Mucosa of descending colon (tissue), 3 donors: ENCODE measurements at regions not wholly inside any gene's neighbourhood (a gene's known extent, or its start where the extent isn't known, plus 50 kb on each side); places are given as distances from the start of the nearest gene placed in this dataset.

Experiments used
- ATAC-seq: fragments of 200-7000 bp; cut with Tn5 transposase; one replicate; pipeline ENCODE4 v1.9.1; 2020; ENCODE audit warnings: mild to moderate bottlenecking, moderate library complexity
- DNase-seq, 3 donors: peaks; one replicate each; pipeline ENCODE4 v3.0.0-alpha.2; 2020
- H3K36me3 ChIP-seq: fragments of 200-600 bp; one replicate; pipeline ENCODE4 v1.8.0; 2021; ENCODE audit warnings: low read depth, mild to moderate bottlenecking
- H3K4me1 ChIP-seq: fragments of 200-600 bp; one replicate; pipeline ENCODE4 v1.8.0; 2021; ENCODE audit warnings: low read depth, mild to moderate bottlenecking
- H3K4me3 ChIP-seq: fragments of 200-600 bp; one replicate; pipeline ENCODE4 v1.8.0; 2021; ENCODE audit warnings: mild to moderate bottlenecking
- H3K9me3 ChIP-seq: fragments of 200-600 bp; one replicate; pipeline ENCODE4 v1.8.0; 2021; ENCODE audit warnings: mild to moderate bottlenecking
- intact Hi-C, 2 donors: fragments of 100-400 bp; cut with DNase I in 1 of 2; cut with micrococcal nuclease in 1 of 2; formaldehyde crosslinking; loops; one replicate each; pipeline versions ENCODE4 v1.11.0 to v1.11.1; 2022; cut with DNase I, micrococcal nuclease
- TF ChIP-seq, protein P1 (sequence below): fragments of 200-600 bp; IDR thresholded peaks from one replicate; pipeline ENCODE4 v1.8.0; 2022; ENCODE audit warnings: antibody characterized with exemption, mild to moderate bottlenecking
- donor health status: DM: no; HTN: no; CAD: no; lungs with moderate emphysema.
- donor health status: DM: no; HTN: no; CAD: no.
- donor health status: DM: no; HTN: yes; CAD: no.

- TF ChIP-seq, protein P1, sequence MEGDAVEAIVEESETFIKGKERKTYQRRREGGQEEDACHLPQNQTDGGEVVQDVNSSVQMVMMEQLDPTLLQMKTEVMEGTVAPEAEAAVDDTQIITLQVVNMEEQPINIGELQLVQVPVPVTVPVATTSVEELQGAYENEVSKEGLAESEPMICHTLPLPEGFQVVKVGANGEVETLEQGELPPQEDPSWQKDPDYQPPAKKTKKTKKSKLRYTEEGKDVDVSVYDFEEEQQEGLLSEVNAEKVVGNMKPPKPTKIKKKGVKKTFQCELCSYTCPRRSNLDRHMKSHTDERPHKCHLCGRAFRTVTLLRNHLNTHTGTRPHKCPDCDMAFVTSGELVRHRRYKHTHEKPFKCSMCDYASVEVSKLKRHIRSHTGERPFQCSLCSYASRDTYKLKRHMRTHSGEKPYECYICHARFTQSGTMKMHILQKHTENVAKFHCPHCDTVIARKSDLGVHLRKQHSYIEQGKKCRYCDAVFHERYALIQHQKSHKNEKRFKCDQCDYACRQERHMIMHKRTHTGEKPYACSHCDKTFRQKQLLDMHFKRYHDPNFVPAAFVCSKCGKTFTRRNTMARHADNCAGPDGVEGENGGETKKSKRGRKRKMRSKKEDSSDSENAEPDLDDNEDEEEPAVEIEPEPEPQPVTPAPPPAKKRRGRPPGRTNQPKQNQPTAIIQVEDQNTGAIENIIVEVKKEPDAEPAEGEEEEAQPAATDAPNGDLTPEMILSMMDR, result no peak
- ATAC-seq (no peak), DNase-seq (no peak)
- H3K4me3 ChIP-seq, result no peak overlapping the region
- intact Hi-C loops, result loop anchor here (10.0 kb wide), 3 partner anchors 409 to 629 kb away; no protein-coding TSS in a partner anchor
- no peaks in the 10 kb centered on the region for H3K9me3 ChIP-seq
- H3K4me1 ChIP-seq, result no peaks in the 10 kb centered on the region
- H3K36me3 ChIP-seq, result no peaks in the 10 kb centered on the region
Measured at GRCh38 chr10:44313761-44314165, 71.1 kb downstream of the CXCL12 start.

DNA sequence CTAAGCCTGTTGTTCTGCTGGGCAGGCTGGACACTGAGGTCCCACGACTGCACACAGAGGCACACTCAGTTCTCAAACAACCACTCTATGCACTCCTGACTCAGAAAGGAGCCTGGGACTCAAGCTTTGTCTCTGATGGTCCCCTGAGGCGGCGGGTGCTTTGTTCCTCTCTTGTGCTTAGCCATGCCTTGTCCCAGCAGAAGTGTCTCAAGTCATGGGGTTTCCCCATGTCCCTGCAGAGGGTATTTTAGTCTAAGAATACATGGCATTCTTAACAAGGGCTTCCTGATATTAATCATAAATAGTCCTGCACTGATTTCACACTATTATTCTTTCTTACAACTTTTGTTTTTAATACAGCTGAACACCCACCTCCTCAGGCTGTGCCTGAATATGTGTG lies 72.5 kb downstream of the CXCL12 start:
- ATAC-seq, result no peak
- Histone ChIP-seq H3K4me3 (no peak overlapping the region), H3K9me3 (no peaks in the 10 kb centered on the region), H3K36me3 (no peaks in the 10 kb centered on the region), H3K4me1 (no peaks in the 10 kb centered on the region)
- no peak for DNase-seq
- TF ChIP-seq, protein P1, result no peak
- intact Hi-C loops, result loop anchor here (10.0 kb wide), 3 partner anchors 408 to 628 kb away; no protein-coding TSS in a partner anchor

DNA sequence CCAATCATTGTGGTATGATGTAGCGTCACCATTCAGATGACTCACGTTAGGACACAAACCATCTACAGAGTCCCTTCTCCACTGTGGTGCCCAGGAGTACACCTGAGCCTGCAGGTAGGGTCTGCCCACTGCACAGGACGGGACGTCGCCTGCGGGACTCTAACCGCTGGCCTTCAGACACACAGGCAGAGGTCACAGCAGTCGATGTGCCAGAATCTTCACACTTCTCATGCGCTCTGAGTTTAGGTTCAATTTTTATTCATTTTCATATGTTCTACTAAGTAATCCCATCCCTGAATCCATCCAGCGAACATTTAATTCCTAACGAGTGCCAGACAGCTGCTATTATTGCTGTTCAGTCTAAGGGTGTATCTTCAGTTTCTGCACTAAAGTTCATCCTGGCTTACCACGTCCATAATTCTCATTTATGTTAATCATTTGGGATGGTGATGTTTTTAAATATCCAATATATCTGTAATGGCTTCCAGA lies 73.3 kb downstream of the CXCL12 start:
- H3K4me3 ChIP-seq, result no peak overlapping the region
- H3K36me3 ChIP-seq, result no peaks in the 10 kb centered on the region
- no peak for DNase-seq
- TF ChIP-seq, protein P1, result no peak
- intact Hi-C loops, result loop anchor here (10.0 kb wide), 3 partner anchors 407 to 627 kb away; no protein-coding TSS in a partner anchor
- no peaks in the 10 kb centered on the region for H3K4me1 ChIP-seq
- no peaks in the 10 kb centered on the region for H3K9me3 ChIP-seq
- no peak for ATAC-seq

GRCh38 chr10:44310762-44311562 lies 73.9 kb downstream of the CXCL12 start:
- intact Hi-C loops, result loop anchor here (10.0 kb wide), 3 partner anchors 406 to 626 kb away; no protein-coding TSS in a partner anchor
- H3K36me3 ChIP-seq, result no peaks in the 10 kb centered on the region
- no peaks in the 10 kb centered on the region for H3K9me3 ChIP-seq
- no peaks in the 10 kb centered on the region for H3K4me1 ChIP-seq
- H3K4me3 ChIP-seq, result no peak overlapping the region
- TF ChIP-seq, protein P1, result peak; percentile 91
- ATAC-seq (peak; percentile 98), DNase-seq (peak; percentile 83 to 88 (median 84))

- intact Hi-C loops, result loop anchor here (10.0 kb wide), 3 partner anchors 405 to 625 kb away; no protein-coding TSS in a partner anchor
Measured at GRCh38 chr10:44309939-44310761, 74.7 kb downstream of the CXCL12 start.

More at GRCh38 chr10:44309939-44310761, 74.7 kb downstream of the CXCL12 start:
- Histone ChIP-seq H3K9me3 (no peaks in the 10 kb centered on the region), H3K4me1 (no peaks in the 10 kb centered on the region), H3K4me3 (no peak overlapping the region), H3K36me3 (no peaks in the 10 kb centered on the region)
- ATAC-seq (no peak), DNase-seq (no peak)
- TF ChIP-seq, protein P1, result no peak
